GM19043 (cell line): ENCODE measurements at regions not wholly inside any gene's neighbourhood (a gene's known extent, or its start where the extent isn't known, plus 50 kb on each side); places are given as distances from the start of the nearest gene placed in this dataset.
"Not testable (repeated sequence)": the region's sequence is repeated elsewhere in the genome, so short reads cannot be mapped to it uniquely, and the experiment has no call there.

Experiments
- ATAC-seq: cut with Tn5 transposase; IDR thresholded peaks from one replicate; pipeline ENCODE4 v1.9.1; 2021; ENCODE audit warnings: low read depth; ENCODE audit not compliant: unreplicated experiment

- ATAC-seq = no peak
Measured at GRCh38 chr7:131032786-131033185, 294.9 kb upstream of the MKLN1 start.

- ATAC-seq = no peak
Measured at GRCh38 chr7:131034166-131034881, 293.4 kb upstream of the MKLN1 start.

GRCh38 chr7:131035088-131035770 lies 292.4 kb upstream of the MKLN1 start:
- ATAC-seq = no peak

- ATAC-seq = no peak
Measured at GRCh38 chr7:131038153-131038552, 289.5 kb upstream of the MKLN1 start.

- no peak for ATAC-seq
Measured at GRCh38 chr7:131039355-131039762, 288.3 kb upstream of the MKLN1 start.

- no peak for ATAC-seq
Measured at GRCh38 chr7:131039836-131040235, 287.8 kb upstream of the MKLN1 start.

- ATAC-seq = no peak
Measured at GRCh38 chr7:131040467-131040932, 287.2 kb upstream of the MKLN1 start.

- not testable (repeated sequence) for ATAC-seq
Measured at GRCh38 chr7:131041012-131041695, 286.5 kb upstream of the MKLN1 start.

- ATAC-seq = no peak
Measured at GRCh38 chr7:131042269-131043160, 285.2 kb upstream of the MKLN1 start.

GRCh38 chr7:131045526-131045925 lies 282.1 kb upstream of the MKLN1 start:
- ATAC-seq = no peak

GRCh38 chr7:131046246-131046645 lies 281.4 kb upstream of the MKLN1 start:
- no peak for ATAC-seq

- ATAC-seq = no peak
Measured at GRCh38 chr7:131047651-131048304, 279.9 kb upstream of the MKLN1 start.

GRCh38 chr7:131051304-131051703 lies 276.4 kb upstream of the MKLN1 start:
- no peak for ATAC-seq

GRCh38 chr7:131052285-131052904 lies 275.3 kb upstream of the MKLN1 start:
- ATAC-seq = no peak

GRCh38 chr7:131056007-131056406 lies 271.7 kb upstream of the MKLN1 start:
- no peak for ATAC-seq

- ATAC-seq = peak; percentile 70
Measured at GRCh38 chr7:131057015-131057793, 270.5 kb upstream of the MKLN1 start.

GRCh38 chr7:131057794-131058070 lies 269.9 kb upstream of the MKLN1 start:
- no peak for ATAC-seq

- ATAC-seq = not testable (repeated sequence)
Measured at GRCh38 chr7:131058561-131059288, 269.0 kb upstream of the MKLN1 start.
